ENCODE measurements at regions not wholly inside any gene's neighbourhood (a gene's known extent, or its start where the extent isn't known, plus 50 kb on each side); places are given as distances from the start of the nearest gene placed in this dataset.
A peak's percentile ranks its signal among the peaks of the same experiment; 100 is the strongest.

GRCh38 chr13:84543962-84544361 lies 661.7 kb upstream of the SLITRK1 start:
- Histone ChIP-seq H4K5ac (ENCODE audit: low read depth, low read length) (no peak overlapping the region), H3K36me3 (ENCODE audit: control insufficient read depth, insufficient read depth, low read length) (no peaks in the 10 kb centered on the region), H2BK120ac (ENCODE audit: low read depth, low read length) (no peak overlapping the region), H3K4me2 (ENCODE audit: low read depth, low read length) (no peak overlapping the region), H3K9me3 (ENCODE audit: control insufficient read depth, insufficient read depth, low read length) (no peaks in the 10 kb centered on the region), H3K56ac (ENCODE audit: extremely low read depth, insufficient read depth, low read length) (no peak overlapping the region), H2AK5ac (ENCODE audit: low read depth, low read length) (no peak overlapping the region), H3K79me1 (ENCODE audit: low read depth in 1 of 2, low read length in 2 of 2) (no peaks in the 10 kb centered on the region), H3K9ac (ENCODE audit: low read depth, low read length) (no peak overlapping the region), H3K4ac (ENCODE audit: low read depth, low read length) (no peak overlapping the region), H3K23ac (ENCODE audit: low read depth, low read length) (no peak overlapping the region), H4K8ac (ENCODE audit: low read depth in 2 of 2, low read length in 2 of 2) (no peak overlapping the region), H2BK5ac (ENCODE audit: low read depth, low read length, poor library complexity, severe bottlenecking) (no peak overlapping the region), H3K14ac (replicated peaks; ENCODE audit: low read depth, low read length) (no peak overlapping the region), H2AK9ac (replicated peaks; ENCODE audit: low read depth, low read length, poor library complexity) (peak overlapping the region; percentile 44), H4K20me1 (ENCODE audit: insufficient read depth, low read length) (no peaks in the 10 kb centered on the region), H3K27me3 (ENCODE audit: control insufficient read depth, insufficient read depth, low read length) (no peaks in the 10 kb centered on the region), H4K91ac (ENCODE audit: insufficient read depth, low read depth, low read length) (no peak overlapping the region), H2AFZ (replicated peaks; ENCODE audit: low read length, poor library complexity) (no peak overlapping the region), H2BK20ac (ENCODE audit: low read depth, low read length) (no peak overlapping the region), H3K4me1 (ENCODE audit: control insufficient read depth, insufficient read depth, low read length) (no peaks in the 10 kb centered on the region), H2BK15ac (ENCODE audit: low read depth, low read length) (no peak overlapping the region), H3K18ac (ENCODE audit: low read depth, low read length) (no peak overlapping the region), H3K27ac (ENCODE audit: insufficient read depth, low read length) (no peak overlapping the region), H3K9me1 (ENCODE audit: insufficient read depth, low read length) (no peaks in the 10 kb centered on the region), H3K4me3 (ENCODE audit: insufficient read depth, low read depth, low read length) (no peak overlapping the region)
- WGBS, 2 experiments (ENCODE audit: extremely low coverage in 2 of 2, insufficient read length in 1 of 2): no CpG with 5 or more reads among the region's 3 CpGs
- in situ Hi-C loops (cut with MboI; ENCODE audit: low sequenced_read_pairs): no loop called here
- DNase-seq (no peak), ATAC-seq (ENCODE audit: low read depth) (no peak)
- TF ChIP-seq MAFK (IDR thresholded peaks at IDR 0.05; ENCODE audit: low read depth, low read length): no peak
- no peak for TF ChIP-seq POLR2A (IDR thresholded peaks at IDR 0.05; ENCODE audit: low read depth, low read length)
- TF ChIP-seq RCOR1 (IDR thresholded peaks at IDR 0.05; ENCODE audit: insufficient replicate concordance, low read length): no peak
- no peak for TF ChIP-seq CEBPB (IDR thresholded peaks at IDR 0.05; ENCODE audit: low read depth, low read length)
- no peak for TF ChIP-seq CTCF (conservative IDR thresholded peaks at IDR 0.05; ENCODE audit: low read depth, low read length)
- TF ChIP-seq NFE2L2 (IDR thresholded peaks at IDR 0.05; ENCODE audit: low read depth, low read length): no peak
- TF ChIP-seq MXI1 (IDR thresholded peaks at IDR 0.05; ENCODE audit: borderline replicate concordance, low read depth, low read length): no peak
- dilution Hi-C loops (cut with HindIII; ENCODE audit: low sequenced_read_pairs, unreplicated experiment): no loop called here
- BruUV-seq (replicated peaks): no TSS peak
- ChIA-PET POLR2A (ENCODE audit: unreplicated experiment) (no interaction called here), CTCF (no interaction called here)
- intact Hi-C loops (cut with micrococcal nuclease): no loop called here

Measured in IMR-90 (cell line).